ENCODE measurements at regions not wholly inside any gene's neighbourhood (a gene's known extent, or its start where the extent isn't known, plus 50 kb on each side); places are given as distances from the start of the nearest gene placed in this dataset.

- Histone ChIP-seq H3K27ac (ENCODE audit: low read depth in 1 of 2, low read length in 2 of 2) (no peak overlapping the region), H2AFZ (ENCODE audit: insufficient read depth, low read depth, low read length, poor library complexity, severe bottlenecking) (no peak overlapping the region), H3K4me2 (replicated peaks; ENCODE audit: extremely low read depth, low read length, poor library complexity, severe bottlenecking) (no peak overlapping the region), H4K20me1 (ENCODE audit: insufficient read depth, low read length) (no peaks in the 10 kb centered on the region), H3K79me2 (ENCODE audit: insufficient read depth, low read length) (no peaks in the 10 kb centered on the region), H3K27me3 (ENCODE audit: control insufficient read depth in 2 of 2, insufficient read depth in 2 of 2, low read length in 2 of 2) (no peaks in the 10 kb centered on the region), H3K9me3 (replicated peaks in 1 of 2; ENCODE audit: control insufficient read depth in 1 of 2, insufficient read depth in 1 of 2, low read length in 2 of 2) (no peaks in the 10 kb centered on the region), H3K4me1 (ENCODE audit: control insufficient read depth in 1 of 2, insufficient read depth in 2 of 2, low read length in 2 of 2) (no peaks in the 10 kb centered on the region), H3K4me3 (replicated peaks in 1 of 3; ENCODE audit: low read depth in 2 of 3, low read length in 3 of 3) (no peak overlapping the region), H3K36me3 (replicated peaks in 1 of 2; ENCODE audit: control insufficient read depth in 1 of 2, insufficient read depth in 2 of 2, low read length in 2 of 2) (no peaks in the 10 kb centered on the region), H3K9ac (ENCODE audit: insufficient read depth, low read length, poor library complexity, severe bottlenecking) (no peak overlapping the region)
- no CpG with 5 or more reads among the region's 3 CpGs for WGBS (ENCODE audit: insufficient coverage)
- intact Hi-C loops (cut with micrococcal nuclease), result no loop called here
- H3K27ac Mint-ChIP-seq, result no peak overlapping the region
- TF ChIP-seq CTCF (IDR thresholded peaks at IDR 0.05), result no peak
- no peaks in the 10 kb centered on the region for H3K4me1 Mint-ChIP-seq
- H3K9me3 Mint-ChIP-seq, result no peaks in the 10 kb centered on the region
- DNase-seq, result no peak
- peaks cover 0 to 2% (median 0%) of the 10 kb centered on the region in 3 donors for H3K27me3 Mint-ChIP-seq (ENCODE audit: low read depth in 3 of 3)
- H3K4me3 Mint-ChIP-seq, result no peak overlapping the region
- no peaks in the 10 kb centered on the region for H3K36me3 Mint-ChIP-seq
Observed at GRCh38 chr2:76610451-76610850, 899.7 kb upstream of the GCFC2 start.

- H3K9me3 ChIP-seq (replicated peaks in 1 of 2; ENCODE audit: control insufficient read depth in 1 of 2, insufficient read depth in 1 of 2, low read length in 2 of 2), result no peaks in the 10 kb centered on the region
- no peak overlapping the region for H3K4me2 ChIP-seq (replicated peaks; ENCODE audit: extremely low read depth, low read length, poor library complexity, severe bottlenecking)
- Mint-ChIP-seq H3K9me3 (no peaks in the 10 kb centered on the region), H3K4me1 (no peaks in the 10 kb centered on the region), H3K36me3 (no peaks in the 10 kb centered on the region), H3K27me3 (ENCODE audit: low read depth in 3 of 3) (no peaks in the 10 kb centered on the region), H3K4me3 (no peak overlapping the region), H3K27ac (no peak overlapping the region)
- H3K79me2 ChIP-seq (ENCODE audit: insufficient read depth, low read length), result no peaks in the 10 kb centered on the region
- intact Hi-C loops (cut with micrococcal nuclease), result no loop called here
- no peak overlapping the region for H2AFZ ChIP-seq (ENCODE audit: insufficient read depth, low read depth, low read length, poor library complexity, severe bottlenecking)
- peak in 1 of 3 donors; percentile 0 for DNase-seq
- no peak overlapping the region for H3K4me3 ChIP-seq (replicated peaks in 1 of 3; ENCODE audit: low read depth in 2 of 3, low read length in 3 of 3)
- 40% methylated on average over 2 of the region's 4 CpGs for WGBS (ENCODE audit: insufficient coverage)
- no peak overlapping the region for H3K9ac ChIP-seq (ENCODE audit: insufficient read depth, low read length, poor library complexity, severe bottlenecking)
- no peak overlapping the region for H3K27ac ChIP-seq (ENCODE audit: low read depth in 1 of 2, low read length in 2 of 2)
- no peaks in the 10 kb centered on the region for H4K20me1 ChIP-seq (ENCODE audit: insufficient read depth, low read length)
- no peaks in the 10 kb centered on the region for H3K27me3 ChIP-seq (ENCODE audit: control insufficient read depth in 2 of 2, insufficient read depth in 2 of 2, low read length in 2 of 2)
- TF ChIP-seq CTCF (IDR thresholded peaks at IDR 0.05), result peak; percentile 38
- no peaks in the 10 kb centered on the region for H3K4me1 ChIP-seq (ENCODE audit: control insufficient read depth in 1 of 2, insufficient read depth in 2 of 2, low read length in 2 of 2)
- H3K36me3 ChIP-seq (replicated peaks in 1 of 2; ENCODE audit: control insufficient read depth in 1 of 2, insufficient read depth in 2 of 2, low read length in 2 of 2), result no peaks in the 10 kb centered on the region
Observed at GRCh38 chr2:76599732-76600368, 889.1 kb upstream of the GCFC2 start.
